B cell (primary cell): ENCODE measurements at regions not wholly inside any gene's neighbourhood (a gene's known extent, or its start where the extent isn't known, plus 50 kb on each side); places are given as distances from the start of the nearest gene placed in this dataset.

Experiments
- ATAC-seq: fragments of 200-7000 bp; cut with Tn5 transposase; one replicate; pipeline ENCODE4 v1.10.0; 2021; ENCODE audit warnings: low read depth, mild to moderate bottlenecking, moderate number of reproducible peaks, moderate library complexity
- CTCF ChIA-PET: fragments of 350-600 bp; sonication (Branson Sonifier 250); formaldehyde crosslinking; loops from one replicate; lab custom pipeline; 2021; ENCODE audit warnings: antibody characterized with exemption, inconsistent platforms; lab: Charles Lee
- POLR2A ChIA-PET: fragments of 350-600 bp; sonication (Branson Sonifier 250); formaldehyde crosslinking; loops from one replicate; lab custom pipeline; 2021; ENCODE audit warnings: antibody characterized with exemption; lab: Charles Lee
- DNase-seq: peaks from one replicate; pipeline ENCODE4 v3.0.0; 2013
- H2AFZ ChIP-seq: 2 replicates; pipeline ENCODE4 v1.6.1; 2012; ENCODE audit warnings: mild to moderate bottlenecking, low read depth, low read length; ENCODE audit not compliant: insufficient read depth, poor library complexity, severe bottlenecking
- H3K27ac ChIP-seq, 2 donors: 1 replicate in 1 of 2; 2 replicates in 1 of 2; pipeline ENCODE4 v1.5.1; 2012 to 2013; ENCODE audit warnings: low read length in 2 of 2, mild to moderate bottlenecking in 2 of 2, moderate library complexity in 1 of 2
- H3K27me3 ChIP-seq, 4 experiments: fragments of 200-600 bp in 1 of 4; sonication (generic) in 1 of 4; replicated peaks in 1 of 4; 1 replicate in 2 of 4; 2 replicates in 2 of 4; pipeline versions ENCODE4 v1.6.1 to v1.7.0; 2013 to 2016; ENCODE audit warnings: low read length in 3 of 4, mild to moderate bottlenecking in 2 of 4, mixed read lengths in 1 of 4, moderate library complexity in 1 of 4; ENCODE audit not compliant: insufficient read depth in 4 of 4, control insufficient read depth in 3 of 4; ENCODE audit errors: control extremely low read depth in 1 of 4
- H3K36me3 ChIP-seq, 2 experiments: replicated peaks in 1 of 2; 1 replicate in 1 of 2; 2 replicates in 1 of 2; pipeline versions ENCODE4 v1.6.1 to v1.7.1; 2013; ENCODE audit warnings: low read length in 1 of 2; ENCODE audit not compliant: insufficient read depth in 2 of 2, control insufficient read depth in 1 of 2; ENCODE audit errors: control extremely low read depth in 1 of 2, extremely low read depth in 1 of 2
- H3K4me1 ChIP-seq, 2 donors: fragments of 200-600 bp in 1 of 2; sonication (generic) in 1 of 2; 1 replicate in 1 of 2; 2 replicates in 1 of 2; pipeline versions ENCODE4 v1.5.1 to v1.6.1; 2013 to 2017; ENCODE audit warnings: low read length in 2 of 2; ENCODE audit not compliant: control insufficient read depth in 2 of 2, insufficient read depth in 2 of 2
- H3K4me2 ChIP-seq: replicated peaks from 2 replicates; pipeline ENCODE3; 2012; ENCODE audit warnings: mild to moderate bottlenecking, low read depth, low read length; ENCODE audit not compliant: poor library complexity, severe bottlenecking
- H3K4me3 ChIP-seq, 5 experiments: fragments of 200-600 bp in 1 of 5; sonication (generic) in 1 of 5; 1 replicate in 3 of 5; 2 replicates in 2 of 5; pipeline versions ENCODE4 v1.5.1 to v1.7.0; 2011 to 2016; ENCODE audit warnings: low read length in 4 of 5, mild to moderate bottlenecking in 4 of 5, low read depth in 2 of 5, control low read depth in 1 of 5, moderate library complexity in 1 of 5; ENCODE audit not compliant: insufficient read depth in 1 of 5; ENCODE audit errors: control extremely low read depth in 1 of 5, extremely low read depth in 1 of 5
- H3K79me2 ChIP-seq: fragments of 200-600 bp; sonication (generic); one replicate; pipeline ENCODE4 v1.6.0; 2016; ENCODE audit warnings: low read length; ENCODE audit not compliant: control insufficient read depth, insufficient read depth
- H3K9ac ChIP-seq: fragments of 200-600 bp; sonication (generic); 2 replicates; pipeline ENCODE4 v1.6.1; 2017; ENCODE audit warnings: mild to moderate bottlenecking, low read length, moderate library complexity
- H3K9me3 ChIP-seq, 3 donors: one replicate each; pipeline versions ENCODE4 v1.6.1 to v1.7.1; 2013; ENCODE audit warnings: low read length in 2 of 3; ENCODE audit not compliant: control insufficient read depth in 2 of 3, insufficient read depth in 1 of 3; ENCODE audit errors: control extremely low read depth in 1 of 3
- H4K20me1 ChIP-seq: 2 replicates; pipeline ENCODE4 v1.6.0; 2012; ENCODE audit warnings: mild to moderate bottlenecking, low read length; ENCODE audit not compliant: insufficient read depth, control insufficient read depth, poor library complexity, severe bottlenecking
- H3K27ac Mint-ChIP-seq: one replicate; pipeline ENCODE4 v1.8.0; 2021; ENCODE audit warnings: mixed read lengths
- H3K27me3 Mint-ChIP-seq: one replicate; pipeline ENCODE4 v1.8.0; 2021; ENCODE audit warnings: mixed read lengths
- H3K4me1 Mint-ChIP-seq: one replicate; pipeline ENCODE4 v1.8.0; 2021; ENCODE audit warnings: mixed read lengths
- H3K4me3 Mint-ChIP-seq: one replicate; pipeline ENCODE4 v1.8.0; 2021; ENCODE audit warnings: mixed read lengths
- H3K9me3 Mint-ChIP-seq: one replicate; pipeline ENCODE4 v1.8.0; 2022; ENCODE audit warnings: mixed read lengths; ENCODE audit not compliant: insufficient read depth
- CTCF ChIP-seq: fragments of 200-600 bp; IDR thresholded peaks from one replicate; pipeline ENCODE4 v1.8.0; 2022; ENCODE audit warnings: antibody characterized with exemption, mild to moderate bottlenecking
- EZH2 ChIP-seq: IDR thresholded peaks from 2 replicates; pipeline ENCODE4 v1.6.1; 2012; ENCODE audit warnings: borderline replicate concordance, low read depth, mild to moderate bottlenecking, moderate library complexity, low read length; ENCODE audit not compliant: insufficient read depth, poor library complexity, severe bottlenecking
- WGBS: methylation state at CpG from one replicate; pipeline ENCODE4 v1.1.5; 2013; ENCODE audit warnings: missing lambda C conversion rate; ENCODE audit not compliant: insufficient coverage; 5-methylcytosine and 5-hydroxymethylcytosine counted together
- intact Hi-C: fragments of 100-400 bp; cut with micrococcal nuclease; formaldehyde crosslinking; loops from one replicate; pipeline ENCODE4 v1.10.0; 2022

GRCh38 chr2:41705634-41706033, 342.2 kb upstream of the PKDCC start:
- no peak overlapping the region for H3K27ac Mint-ChIP-seq
- Histone ChIP-seq H3K4me2 (no peak overlapping the region), H4K20me1 (no peaks in the 10 kb centered on the region), H3K9ac (no peak overlapping the region), H3K79me2 (no peaks in the 10 kb centered on the region), H3K4me3 (no peak overlapping the region), H3K4me1 (peaks cover 0 to 4% of the 10 kb centered on the region in 2 donors), H2AFZ (no peak overlapping the region), H3K27ac (no peak overlapping the region), H3K9me3 (no peaks in the 10 kb centered on the region), H3K27me3 (no peaks in the 10 kb centered on the region), H3K36me3 (no peaks in the 10 kb centered on the region)
- CTCF ChIA-PET = no interaction called here
- H3K9me3 Mint-ChIP-seq = no peaks in the 10 kb centered on the region
- H3K4me3 Mint-ChIP-seq = no peak overlapping the region
- DNase-seq (no peak), ATAC-seq (no peak)
- 94% methylated on average over 2 of the region's 4 CpGs for WGBS
- H3K4me1 Mint-ChIP-seq = peaks cover 18% of the 10 kb centered on the region
- POLR2A ChIA-PET = no interaction called here
- TF ChIP-seq CTCF = no peak
- TF ChIP-seq EZH2 = no peak
- H3K27me3 Mint-ChIP-seq = no peaks in the 10 kb centered on the region
- intact Hi-C loops = no loop called here

GRCh38 chr2:41706286-41706685, 341.5 kb upstream of the PKDCC start:
- Histone ChIP-seq H3K27me3 (no peaks in the 10 kb centered on the region), H3K27ac (no peak overlapping the region), H3K9ac (no peak overlapping the region), H2AFZ (no peak overlapping the region), H3K36me3 (no peaks in the 10 kb centered on the region), H3K9me3 (no peaks in the 10 kb centered on the region), H3K4me1 (peaks cover 0 to 4% of the 10 kb centered on the region in 2 donors), H3K79me2 (no peaks in the 10 kb centered on the region), H3K4me2 (no peak overlapping the region), H4K20me1 (no peaks in the 10 kb centered on the region), H3K4me3 (no peak overlapping the region)
- ATAC-seq = no peak
- H3K27ac Mint-ChIP-seq = no peak overlapping the region
- peaks cover 18% of the 10 kb centered on the region for H3K4me1 Mint-ChIP-seq
- no peak overlapping the region for H3K4me3 Mint-ChIP-seq
- ChIA-PET CTCF (no interaction called here), POLR2A (no interaction called here)
- no peaks in the 10 kb centered on the region for H3K27me3 Mint-ChIP-seq
- intact Hi-C loops = no loop called here
- TF ChIP-seq CTCF (no peak), EZH2 (no peak)
- no peak for DNase-seq
- WGBS = 91% methylated on average over 1 of the region's 2 CpGs
- no peaks in the 10 kb centered on the region for H3K9me3 Mint-ChIP-seq
